ENCODE measurements at regions not wholly inside any gene's neighbourhood (a gene's known extent, or its start where the extent isn't known, plus 50 kb on each side); places are given as distances from the start of the nearest gene placed in this dataset.

GRCh38 chr10:123409426-123409825 lies 255.2 kb downstream of the BUB3 start:
- DNase-seq (ENCODE audit: low read depth) = no peak

GRCh38 chr10:123409884-123410283 lies 255.7 kb downstream of the BUB3 start:
- DNase-seq (ENCODE audit: low read depth) = no peak

GRCh38 chr10:123413353-123413752 lies 252.8 kb upstream of the GPR26 start:
- DNase-seq (ENCODE audit: low read depth) = no peak

GRCh38 chr10:123415523-123415922 lies 250.6 kb upstream of the GPR26 start:
- DNase-seq (ENCODE audit: low read depth) = no peak

- DNase-seq (ENCODE audit: low read depth) = no peak
These were observed 248.7 kb upstream of the GPR26 start for GRCh38 chr10:123417414-123417813.

GRCh38 chr10:123421461-123421860 lies 244.7 kb upstream of the GPR26 start:
- DNase-seq (ENCODE audit: low read depth) = no peak

GRCh38 chr10:123422261-123422660 lies 243.9 kb upstream of the GPR26 start:
- no peak for DNase-seq (ENCODE audit: low read depth)

- no peak for DNase-seq (ENCODE audit: low read depth)
These were observed 241.6 kb upstream of the GPR26 start for GRCh38 chr10:123424537-123424936.

GRCh38 chr10:123425680-123426079 lies 240.5 kb upstream of the GPR26 start:
- DNase-seq (ENCODE audit: low read depth) = no peak

GRCh38 chr10:123427165-123427786 lies 238.9 kb upstream of the GPR26 start:
- no peak for DNase-seq (ENCODE audit: low read depth)

GRCh38 chr10:123428391-123428790 lies 237.8 kb upstream of the GPR26 start:
- DNase-seq (ENCODE audit: low read depth) = no peak

- DNase-seq (ENCODE audit: low read depth) = no peak
These were observed 236.4 kb upstream of the GPR26 start for GRCh38 chr10:123429706-123430221.

- DNase-seq (ENCODE audit: low read depth) = no peak
These were observed 232.6 kb upstream of the GPR26 start for GRCh38 chr10:123433539-123433938.

GRCh38 chr10:123434435-123435039 lies 231.6 kb upstream of the GPR26 start:
- no peak for DNase-seq (ENCODE audit: low read depth)

- no peak for DNase-seq (ENCODE audit: low read depth)
These were observed 223.3 kb upstream of the GPR26 start for GRCh38 chr10:123442901-123443300.

GRCh38 chr10:123443924-123444323 lies 222.2 kb upstream of the GPR26 start:
- DNase-seq (ENCODE audit: low read depth) = no peak

- DNase-seq (ENCODE audit: low read depth) = no peak
These were observed 220.8 kb upstream of the GPR26 start for GRCh38 chr10:123445261-123445775.

- DNase-seq (ENCODE audit: low read depth) = no peak
These were observed 219.6 kb upstream of the GPR26 start for GRCh38 chr10:123446449-123447156.

GRCh38 chr10:123449234-123449962 lies 216.8 kb upstream of the GPR26 start:
- no peak for DNase-seq (ENCODE audit: low read depth)

GRCh38 chr10:123450956-123451605 lies 215.1 kb upstream of the GPR26 start:
- DNase-seq (ENCODE audit: low read depth) = no peak

- DNase-seq (ENCODE audit: low read depth) = no peak
These were observed 214.4 kb upstream of the GPR26 start for GRCh38 chr10:123451618-123452245.
